ENCODE measurements at regions not wholly inside any gene's neighbourhood (a gene's known extent, or its start where the extent isn't known, plus 50 kb on each side); places are given as distances from the start of the nearest gene placed in this dataset.
"Not testable (repeated sequence)": the region's sequence is repeated elsewhere in the genome, so short reads cannot be mapped to it uniquely, and the experiment has no call there.

GRCh38 chr20:2223558-2224367 lies 72.0 kb upstream of the TGM3 start:
- H3K36me3 Mint-ChIP-seq = peaks cover 0 to 4% (median 0%) of the 10 kb centered on the region in 3 donors
- H3K4me1 Mint-ChIP-seq = no peaks in the 10 kb centered on the region
- H3K4me3 Mint-ChIP-seq = no peak overlapping the region
- DNase-seq = no peak
- peaks cover 0 to 5% (median 5%) of the 10 kb centered on the region in 3 donors for H3K27me3 Mint-ChIP-seq (ENCODE audit: low read depth in 3 of 3)
- H3K27ac Mint-ChIP-seq = no peak overlapping the region
- H3K9me3 Mint-ChIP-seq = no peaks in the 10 kb centered on the region

GRCh38 chr20:2224368-2224639 lies 71.5 kb upstream of the TGM3 start:
- Mint-ChIP-seq H3K36me3 (peaks cover 0 to 4% (median 0%) of the 10 kb centered on the region in 3 donors), H3K27ac (no peak overlapping the region), H3K9me3 (no peaks in the 10 kb centered on the region), H3K27me3 (ENCODE audit: low read depth in 3 of 3) (peaks cover 0 to 5% (median 5%) of the 10 kb centered on the region in 3 donors), H3K4me3 (no peak overlapping the region), H3K4me1 (no peaks in the 10 kb centered on the region)
- DNase-seq = no peak

GRCh38 chr20:2227285-2227684 lies 68.5 kb upstream of the TGM3 start:
- H3K4me3 Mint-ChIP-seq; H3K27ac Mint-ChIP-seq; H3K27me3 Mint-ChIP-seq (ENCODE audit: low read depth in 3 of 3); DNase-seq; H3K4me1 Mint-ChIP-seq; H3K36me3 Mint-ChIP-seq; H3K9me3 Mint-ChIP-seq: not testable (repeated sequence)

GRCh38 chr20:2227861-2228260 lies 67.9 kb upstream of the TGM3 start:
- no peak overlapping the region for H3K27ac Mint-ChIP-seq
- DNase-seq = no peak
- no peak overlapping the region for H3K4me3 Mint-ChIP-seq
- no peaks in the 10 kb centered on the region for H3K9me3 Mint-ChIP-seq
- H3K36me3 Mint-ChIP-seq = no peaks in the 10 kb centered on the region
- H3K4me1 Mint-ChIP-seq = no peaks in the 10 kb centered on the region
- peaks cover 0 to 5% (median 2%) of the 10 kb centered on the region in 3 donors for H3K27me3 Mint-ChIP-seq (ENCODE audit: low read depth in 3 of 3)

DNA sequence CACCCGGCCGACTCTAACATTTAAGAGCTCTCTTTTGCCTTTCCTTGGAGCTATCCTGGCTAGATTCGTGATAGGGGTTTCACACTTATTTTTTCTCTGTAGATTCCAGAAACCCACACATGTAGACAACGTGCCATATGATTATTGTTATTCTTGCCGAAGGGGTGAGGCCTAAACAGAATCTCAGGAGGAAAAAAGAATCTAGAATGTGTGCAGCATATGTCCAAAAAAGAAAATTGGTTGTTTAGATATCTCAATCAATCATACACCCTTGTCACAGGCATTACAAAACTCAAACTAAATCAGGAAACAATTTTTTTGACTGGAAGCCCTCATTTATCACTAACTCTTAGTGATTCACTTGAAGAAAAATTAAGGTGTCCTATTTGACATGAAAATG lies 66.9 kb upstream of the TGM3 start:
- Mint-ChIP-seq H3K4me3 (no peak overlapping the region), H3K27me3 (ENCODE audit: low read depth in 3 of 3) (peaks cover 0 to 4% (median 2%) of the 10 kb centered on the region in 3 donors), H3K36me3 (no peaks in the 10 kb centered on the region), H3K4me1 (no peaks in the 10 kb centered on the region), H3K27ac (no peak overlapping the region), H3K9me3 (no peaks in the 10 kb centered on the region)
- DNase-seq = no peak

GRCh38 chr20:2230726-2231488 lies 64.9 kb upstream of the TGM3 start:
- Mint-ChIP-seq H3K36me3 (no peaks in the 10 kb centered on the region), H3K9me3 (no peaks in the 10 kb centered on the region), H3K4me3 (no peak overlapping the region)

DNA sequence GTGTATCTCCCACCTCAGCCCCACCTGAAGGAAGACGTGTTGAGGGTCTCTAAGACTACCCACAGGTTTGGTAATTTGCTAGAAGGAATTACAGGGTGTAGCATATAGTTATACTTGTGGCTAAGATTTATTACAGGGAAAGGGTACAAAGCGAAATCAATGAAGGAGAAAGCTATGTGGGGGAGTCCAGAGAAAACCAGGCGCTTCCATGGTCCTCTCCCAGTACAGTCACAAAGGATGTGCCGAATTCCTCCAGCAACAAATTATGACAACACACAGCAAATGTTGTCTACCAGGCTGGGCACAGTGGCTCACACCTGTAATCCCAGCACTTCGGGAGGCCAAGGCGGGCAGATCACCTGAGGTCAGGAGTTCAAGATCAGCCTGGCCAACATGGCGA lies 64.1 kb upstream of the TGM3 start:
- Mint-ChIP-seq H3K27me3 (ENCODE audit: low read depth in 3 of 3) (peaks cover under 1 to 3% (median under 1%) of the 10 kb centered on the region in 3 donors), H3K27ac (no peak overlapping the region), H3K4me3 (no peak overlapping the region), H3K36me3 (no peaks in the 10 kb centered on the region), H3K4me1 (no peaks in the 10 kb centered on the region), H3K9me3 (no peaks in the 10 kb centered on the region)
- no peak for DNase-seq

More at GRCh38 chr20:2230726-2231488, 64.9 kb upstream of the TGM3 start:
- no peaks in the 10 kb centered on the region for H3K4me1 Mint-ChIP-seq
- DNase-seq = no peak
- peaks cover 0 to 2% (median 0%) of the 10 kb centered on the region in 3 donors for H3K27me3 Mint-ChIP-seq (ENCODE audit: low read depth in 3 of 3)
- H3K27ac Mint-ChIP-seq = no peak overlapping the region

GRCh38 chr20:2234598-2235191 lies 61.1 kb upstream of the TGM3 start:
- Mint-ChIP-seq H3K27ac (no peak overlapping the region), H3K36me3 (no peaks in the 10 kb centered on the region), H3K4me1 (no peaks in the 10 kb centered on the region), H3K4me3 (no peak overlapping the region), H3K27me3 (ENCODE audit: low read depth in 3 of 3) (peaks cover 0 to 6% (median 2%) of the 10 kb centered on the region in 3 donors), H3K9me3 (no peaks in the 10 kb centered on the region)
- DNase-seq = no peak

GRCh38 chr20:2236256-2236655 lies 59.5 kb upstream of the TGM3 start:
- Mint-ChIP-seq H3K36me3 (no peaks in the 10 kb centered on the region), H3K4me1 (no peaks in the 10 kb centered on the region), H3K9me3 (no peaks in the 10 kb centered on the region), H3K27me3 (ENCODE audit: low read depth in 3 of 3) (peaks cover 2 to 9% (median 3%) of the 10 kb centered on the region in 3 donors), H3K4me3 (no peak overlapping the region), H3K27ac (no peak overlapping the region)
- no peak for DNase-seq

DNA sequence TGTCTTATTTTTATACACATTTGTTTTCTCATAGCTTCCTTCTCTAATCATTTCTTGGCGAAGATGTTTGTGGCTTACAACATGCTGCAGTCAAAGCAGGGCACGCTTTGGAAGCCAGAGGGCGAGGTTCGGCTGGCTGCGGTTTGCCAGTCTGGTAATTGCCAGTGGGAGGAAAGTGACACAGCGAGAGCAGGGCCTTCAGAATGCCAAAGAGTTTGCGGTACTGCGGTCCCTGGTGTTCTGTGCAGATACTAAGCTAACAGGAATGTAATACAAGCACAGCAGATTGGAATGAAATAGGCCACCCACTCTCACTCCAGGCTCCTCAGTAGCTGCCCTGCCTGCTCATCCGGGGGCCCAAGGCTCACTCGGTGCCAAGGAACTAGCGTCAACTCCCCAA lies 58.7 kb upstream of the TGM3 start:
- H3K36me3 Mint-ChIP-seq = no peaks in the 10 kb centered on the region
- H3K4me1 Mint-ChIP-seq = no peaks in the 10 kb centered on the region
- H3K9me3 Mint-ChIP-seq = no peaks in the 10 kb centered on the region

DNA sequence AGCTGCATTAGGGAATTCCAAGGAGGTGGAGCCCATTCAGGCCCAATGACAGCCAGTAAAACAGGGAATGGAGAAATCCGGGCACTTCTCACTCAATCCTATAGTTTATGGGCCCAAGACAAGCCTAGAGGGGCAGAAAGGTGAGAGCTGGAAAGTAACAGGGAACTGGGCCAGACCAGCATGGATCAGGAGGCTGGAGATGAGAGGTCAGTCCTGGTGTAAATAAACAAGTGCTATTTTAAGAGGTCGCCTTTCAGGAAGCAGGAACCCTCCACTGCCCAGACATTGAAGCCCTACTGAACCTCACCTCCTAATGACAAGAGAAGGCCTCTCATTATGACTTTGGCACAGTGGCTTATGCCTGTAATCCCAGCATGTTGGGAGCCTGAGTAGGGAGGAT lies 57.2 kb upstream of the TGM3 start:
- H3K36me3 Mint-ChIP-seq = no peaks in the 10 kb centered on the region
- H3K27me3 Mint-ChIP-seq (ENCODE audit: low read depth in 3 of 3) = peaks cover 2 to 9% (median 3%) of the 10 kb centered on the region in 3 donors
- H3K27ac Mint-ChIP-seq = no peak overlapping the region
- H3K9me3 Mint-ChIP-seq = no peaks in the 10 kb centered on the region
- no peak for DNase-seq
- no peak overlapping the region for H3K4me3 Mint-ChIP-seq
- no peaks in the 10 kb centered on the region for H3K4me1 Mint-ChIP-seq

More for the DNA sequence above, 58.7 kb upstream of the TGM3 start:
- Mint-ChIP-seq H3K4me3 (no peak overlapping the region), H3K27ac (no peak overlapping the region), H3K27me3 (ENCODE audit: low read depth in 3 of 3) (peaks cover 2 to 9% (median 3%) of the 10 kb centered on the region in 3 donors)
- no peak for DNase-seq

DNA sequence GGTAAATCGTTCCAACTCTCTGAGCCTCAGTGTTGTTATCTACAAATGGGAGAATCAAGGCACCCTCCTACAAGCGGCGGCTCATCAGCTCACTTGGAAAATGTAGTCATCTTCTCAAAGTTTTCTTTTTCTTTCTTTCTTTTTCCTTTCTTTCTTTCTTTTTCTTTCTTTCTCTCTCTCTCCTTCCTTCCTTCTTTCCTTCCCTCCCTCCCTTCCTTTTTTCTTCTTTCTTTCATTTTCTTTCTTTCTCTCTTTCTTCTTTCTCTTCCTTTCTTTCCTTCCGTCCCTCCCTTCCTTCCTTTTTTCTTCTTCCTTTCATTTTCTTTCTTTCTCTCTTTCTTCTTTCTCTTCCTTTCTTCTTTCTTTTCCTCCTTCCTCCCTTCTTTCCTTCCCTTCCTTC lies 55.0 kb upstream of the TGM3 start:
- H3K9me3 Mint-ChIP-seq = no peaks in the 10 kb centered on the region
- peaks cover 2 to 9% (median 3%) of the 10 kb centered on the region in 3 donors for H3K27me3 Mint-ChIP-seq (ENCODE audit: low read depth in 3 of 3)
- no peaks in the 10 kb centered on the region for H3K4me1 Mint-ChIP-seq
- H3K27ac Mint-ChIP-seq = no peak overlapping the region
- DNase-seq = no peak
- H3K4me3 Mint-ChIP-seq = no peak overlapping the region
- H3K36me3 Mint-ChIP-seq = no peaks in the 10 kb centered on the region

DNA sequence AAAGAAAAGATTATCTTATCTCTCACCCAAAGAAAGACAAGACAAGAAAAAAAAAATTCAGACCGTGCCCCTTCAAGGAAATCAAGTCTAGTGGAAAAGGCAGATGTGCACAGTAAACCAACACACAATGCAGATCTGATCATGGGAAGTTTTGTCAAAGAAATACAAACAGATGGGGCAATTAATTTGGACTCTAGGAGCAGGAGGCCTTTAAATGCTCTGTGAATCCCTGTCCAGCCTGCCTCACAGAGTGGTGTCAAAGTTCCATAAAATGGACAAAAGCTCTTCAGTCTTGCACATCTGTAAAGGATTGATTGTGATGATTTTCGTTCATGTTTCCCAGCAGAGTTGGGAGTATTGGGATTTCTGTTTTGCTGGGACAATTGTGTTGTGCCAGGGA lies 53.1 kb upstream of the TGM3 start:
- Mint-ChIP-seq H3K36me3 (no peaks in the 10 kb centered on the region), H3K9me3 (no peaks in the 10 kb centered on the region), H3K4me1 (no peaks in the 10 kb centered on the region), H3K4me3 (no peak overlapping the region), H3K27ac (no peak overlapping the region), H3K27me3 (ENCODE audit: low read depth in 3 of 3) (peaks cover 2 to 8% (median 7%) of the 10 kb centered on the region in 3 donors)
- no peak for DNase-seq

GRCh38 chr20:2244523-2244922 lies 51.3 kb upstream of the TGM3 start:
- Mint-ChIP-seq H3K27me3 (ENCODE audit: low read depth in 3 of 3) (peaks cover 2 to 11% (median 5%) of the 10 kb centered on the region in 3 donors), H3K4me1 (no peaks in the 10 kb centered on the region), H3K9me3 (no peaks in the 10 kb centered on the region), H3K27ac (no peak overlapping the region), H3K36me3 (no peaks in the 10 kb centered on the region), H3K4me3 (no peak overlapping the region)
- DNase-seq = no peak
